Uterus (tissue), 3 donors: ENCODE measurements at regions not wholly inside any gene's neighbourhood (a gene's known extent, or its start where the extent isn't known, plus 50 kb on each side); places are given as distances from the start of the nearest gene placed in this dataset.
"Not testable (repeated sequence)": the region's sequence is repeated elsewhere in the genome, so short reads cannot be mapped to it uniquely, and the experiment has no call there.

ENCODE experiments used
- DNase-seq, 2 donors: peaks; one replicate each; pipeline ENCODE4 v3.0.0-alpha.2; 2019 to 2020
- H3K27ac ChIP-seq, 2 donors: fragments of 200-600 bp; sonication (generic); 1 replicate in 1 of 2; 2 replicates in 1 of 2; pipeline ENCODE4 v1.5.1; 2016 to 2018
- H3K27me3 ChIP-seq, 2 donors: fragments of 200-600 bp; sonication (generic); one replicate each; pipeline ENCODE4 v1.5.1; 2018 to 2019; ENCODE audit warnings: control low read depth in 1 of 2
- H3K36me3 ChIP-seq, 2 donors: fragments of 200-600 bp; sonication (generic); one replicate each; pipeline ENCODE4 v1.5.1; 2019; ENCODE audit warnings: control low read depth in 1 of 2
- H3K4me1 ChIP-seq, 2 donors: fragments of 200-600 bp; sonication (generic); one replicate each; pipeline ENCODE4 v1.5.1; 2018 to 2019; ENCODE audit warnings: control low read depth in 1 of 2
- H3K4me3 ChIP-seq, 2 donors: fragments of 200-600 bp; sonication (generic); 1 replicate in 1 of 2; 2 replicates in 1 of 2; pipeline ENCODE4 v1.5.1; 2018 to 2019; ENCODE audit warnings: mild to moderate bottlenecking in 1 of 2
- H3K9me3 ChIP-seq, 2 donors: fragments of 200-600 bp; sonication (generic); one replicate each; pipeline ENCODE4 v1.5.1; 2019; ENCODE audit warnings: control low read depth in 1 of 2
- POLR2A ChIP-seq, 2 donors: fragments of 450-650 bp; IDR thresholded peaks; one replicate each; pipeline ENCODE4 v1.6.1; 2016; ENCODE audit warnings: antibody characterized with exemption in 2 of 2, mild to moderate bottlenecking in 1 of 2, moderate library complexity in 1 of 2
- intact Hi-C: fragments of 100-400 bp; cut with DNase I; formaldehyde crosslinking; loops from one replicate; pipeline ENCODE4 v1.15.1; 2023; ENCODE audit warnings: low total_unique reads
- TF ChIP-seq, protein P1 (sequence below), 4 experiments: fragments of 200-600 bp in 2 of 4; fragments of 450-650 bp in 2 of 4; sonication (generic) in 2 of 4; IDR thresholded peaks; one replicate each; pipeline ENCODE4 v1.5.1; 2016 to 2019; ENCODE audit warnings: antibody characterized with exemption in 4 of 4, mild to moderate bottlenecking in 2 of 4, moderate library complexity in 1 of 4
- donor health status: DM: yes; HTN: yes; CAD: no.

DNA sequence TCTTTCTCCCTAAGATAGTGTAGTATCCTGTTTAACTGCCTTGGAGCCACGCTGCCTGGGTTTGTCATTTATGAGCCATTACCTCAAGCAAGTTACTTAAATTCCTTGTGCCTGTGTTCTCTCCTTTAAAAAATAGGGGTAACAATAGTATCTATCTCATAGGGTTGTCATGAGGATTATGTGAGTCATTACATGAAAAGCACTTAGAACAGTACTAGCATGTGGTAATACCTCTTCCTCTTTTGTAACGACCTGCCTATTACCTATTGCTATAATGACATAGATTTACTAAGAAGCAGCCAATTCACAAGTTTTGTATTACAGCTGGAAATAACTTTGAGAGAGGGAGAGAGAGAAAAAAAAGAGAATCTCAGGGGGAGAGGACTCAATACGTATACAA is 834.7 kb downstream of the RAPGEF2 start:
- Histone ChIP-seq H3K36me3 (no peaks in the 10 kb centered on the region), H3K4me3 (no peak overlapping the region), H3K27ac (no peak overlapping the region), H3K4me1 (no peaks in the 10 kb centered on the region), H3K9me3 (no peaks in the 10 kb centered on the region), H3K27me3 (no peaks in the 10 kb centered on the region)
- no peak for DNase-seq
- TF ChIP-seq, protein P1, sequence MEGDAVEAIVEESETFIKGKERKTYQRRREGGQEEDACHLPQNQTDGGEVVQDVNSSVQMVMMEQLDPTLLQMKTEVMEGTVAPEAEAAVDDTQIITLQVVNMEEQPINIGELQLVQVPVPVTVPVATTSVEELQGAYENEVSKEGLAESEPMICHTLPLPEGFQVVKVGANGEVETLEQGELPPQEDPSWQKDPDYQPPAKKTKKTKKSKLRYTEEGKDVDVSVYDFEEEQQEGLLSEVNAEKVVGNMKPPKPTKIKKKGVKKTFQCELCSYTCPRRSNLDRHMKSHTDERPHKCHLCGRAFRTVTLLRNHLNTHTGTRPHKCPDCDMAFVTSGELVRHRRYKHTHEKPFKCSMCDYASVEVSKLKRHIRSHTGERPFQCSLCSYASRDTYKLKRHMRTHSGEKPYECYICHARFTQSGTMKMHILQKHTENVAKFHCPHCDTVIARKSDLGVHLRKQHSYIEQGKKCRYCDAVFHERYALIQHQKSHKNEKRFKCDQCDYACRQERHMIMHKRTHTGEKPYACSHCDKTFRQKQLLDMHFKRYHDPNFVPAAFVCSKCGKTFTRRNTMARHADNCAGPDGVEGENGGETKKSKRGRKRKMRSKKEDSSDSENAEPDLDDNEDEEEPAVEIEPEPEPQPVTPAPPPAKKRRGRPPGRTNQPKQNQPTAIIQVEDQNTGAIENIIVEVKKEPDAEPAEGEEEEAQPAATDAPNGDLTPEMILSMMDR (IDR thresholded peaks at IDR 0.05) = no peak
- TF ChIP-seq POLR2A (IDR thresholded peaks at IDR 0.05) = no peak
- intact Hi-C loops = no loop called here

DNA sequence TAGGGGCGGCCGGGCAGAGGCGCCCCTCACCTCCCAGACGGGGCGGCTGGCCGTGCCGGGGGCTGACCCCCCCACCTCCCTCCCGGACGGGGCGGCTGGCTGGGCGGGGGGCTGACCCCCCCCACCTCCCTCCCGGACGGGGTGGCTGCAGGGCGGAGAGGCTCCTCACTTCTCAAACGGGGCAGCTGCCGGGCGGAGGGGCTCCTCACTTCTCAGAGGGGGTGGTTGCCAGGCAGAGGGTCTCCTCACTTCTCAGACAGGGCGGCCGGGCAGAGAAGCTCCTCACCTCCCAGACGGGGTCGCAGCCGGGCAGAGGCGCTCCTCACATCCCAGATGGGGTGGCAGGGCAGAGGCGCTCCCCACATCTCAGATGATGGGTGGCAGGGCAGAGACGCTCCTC is 836.8 kb downstream of the RAPGEF2 start:
- H3K9me3 ChIP-seq, H3K27me3 ChIP-seq, H3K27ac ChIP-seq, H3K4me3 ChIP-seq, intact Hi-C loops, DNase-seq, H3K36me3 ChIP-seq, H3K4me1 ChIP-seq: not testable (repeated sequence)

DNA sequence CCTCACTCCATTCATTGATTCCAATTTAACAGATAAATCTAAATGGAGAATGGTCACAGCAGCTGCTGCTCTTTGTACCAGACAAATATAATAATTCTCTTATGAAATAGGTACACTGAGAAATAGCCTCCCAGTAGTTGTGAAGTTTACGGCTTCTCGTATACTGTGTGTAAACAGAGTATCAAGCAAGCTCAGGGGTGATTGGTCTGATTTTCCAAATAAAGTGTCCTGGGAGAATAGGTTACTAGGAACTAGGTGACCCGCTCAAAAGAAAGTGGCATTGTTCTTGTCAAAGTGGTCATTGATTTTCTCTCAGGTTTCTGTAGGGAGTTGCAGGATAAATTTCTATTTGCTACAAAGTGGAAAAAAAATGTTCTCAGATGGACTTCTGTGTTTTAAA is 838.2 kb downstream of the RAPGEF2 start:
- no peak for DNase-seq
- intact Hi-C loops = no loop called here
- H3K36me3 ChIP-seq = no peaks in the 10 kb centered on the region
- H3K27me3 ChIP-seq = no peaks in the 10 kb centered on the region
- H3K4me3 ChIP-seq = no peak overlapping the region
- no peak for TF ChIP-seq POLR2A (IDR thresholded peaks at IDR 0.05)
- TF ChIP-seq, protein P1 (IDR thresholded peaks at IDR 0.05) = no peak
- no peak overlapping the region for H3K27ac ChIP-seq
- H3K9me3 ChIP-seq = no peaks in the 10 kb centered on the region
- H3K4me1 ChIP-seq = no peaks in the 10 kb centered on the region

DNA sequence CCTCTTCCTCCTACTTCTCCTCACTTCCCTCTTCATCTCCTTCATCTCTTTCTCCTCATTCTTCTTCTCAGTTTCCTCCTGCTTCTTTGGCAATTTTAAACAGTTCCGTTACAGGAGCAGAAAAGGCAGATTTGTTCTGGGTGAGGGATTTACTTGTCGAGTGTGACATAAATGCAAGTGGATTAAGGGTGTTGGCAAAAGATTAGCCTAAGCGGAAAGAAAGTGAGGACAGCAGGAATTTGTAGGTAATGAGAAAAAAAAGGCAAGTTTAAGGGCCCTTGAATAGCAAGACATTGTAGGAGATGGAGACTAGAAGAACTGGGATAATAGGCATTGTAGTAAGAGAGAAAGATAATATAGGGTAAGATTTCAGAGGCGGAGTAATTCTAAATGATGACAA is 841.6 kb downstream of the RAPGEF2 start:
- H3K27me3 ChIP-seq = no peaks in the 10 kb centered on the region
- H3K9me3 ChIP-seq = no peaks in the 10 kb centered on the region
- intact Hi-C loops = no loop called here
- TF ChIP-seq, protein P1 (IDR thresholded peaks at IDR 0.05) = no peak
- no peak for TF ChIP-seq POLR2A (IDR thresholded peaks at IDR 0.05)
- no peak overlapping the region for H3K27ac ChIP-seq
- H3K4me3 ChIP-seq = no peak overlapping the region
- H3K4me1 ChIP-seq = no peaks in the 10 kb centered on the region
- H3K36me3 ChIP-seq = no peaks in the 10 kb centered on the region
- no peak for DNase-seq

DNA sequence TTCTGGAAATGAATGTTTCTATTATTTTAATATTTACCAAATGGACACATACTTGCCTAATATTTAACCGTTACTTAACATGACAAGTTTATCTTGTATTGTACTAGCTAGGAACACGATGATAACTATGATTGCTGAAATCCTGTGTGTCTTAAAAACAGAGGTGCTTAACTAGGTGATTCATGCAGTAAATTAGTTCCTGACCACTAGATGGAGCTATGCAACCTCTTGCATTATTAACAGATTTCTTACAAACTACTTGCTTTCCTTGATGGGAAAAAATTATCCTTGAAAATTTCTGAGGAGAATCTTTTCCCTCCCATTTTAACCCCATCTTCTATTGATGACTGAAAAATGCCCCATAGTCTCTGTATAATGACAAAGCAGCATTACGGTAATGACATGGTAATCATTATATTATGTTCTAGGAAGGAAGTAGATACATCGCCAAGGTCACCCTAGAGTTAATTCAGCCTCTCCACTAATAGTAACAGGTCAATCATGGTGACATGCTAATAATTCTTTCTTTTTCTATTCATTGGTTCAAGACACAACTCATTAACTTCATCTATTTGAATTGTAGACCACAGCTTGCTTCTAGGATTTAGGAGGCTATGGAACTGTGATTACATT is 844.2 kb downstream of the RAPGEF2 start:
- no peaks in the 10 kb centered on the region for H3K4me1 ChIP-seq
- no peaks in the 10 kb centered on the region for H3K36me3 ChIP-seq
- no peaks in the 10 kb centered on the region for H3K9me3 ChIP-seq
- no peaks in the 10 kb centered on the region for H3K27me3 ChIP-seq
- no peak for TF ChIP-seq POLR2A (IDR thresholded peaks at IDR 0.05)
- TF ChIP-seq, protein P1 (IDR thresholded peaks at IDR 0.05) = no peak
- H3K27ac ChIP-seq = no peak overlapping the region
- no peak overlapping the region for H3K4me3 ChIP-seq
- no peak for DNase-seq
- intact Hi-C loops = no loop called here

DNA sequence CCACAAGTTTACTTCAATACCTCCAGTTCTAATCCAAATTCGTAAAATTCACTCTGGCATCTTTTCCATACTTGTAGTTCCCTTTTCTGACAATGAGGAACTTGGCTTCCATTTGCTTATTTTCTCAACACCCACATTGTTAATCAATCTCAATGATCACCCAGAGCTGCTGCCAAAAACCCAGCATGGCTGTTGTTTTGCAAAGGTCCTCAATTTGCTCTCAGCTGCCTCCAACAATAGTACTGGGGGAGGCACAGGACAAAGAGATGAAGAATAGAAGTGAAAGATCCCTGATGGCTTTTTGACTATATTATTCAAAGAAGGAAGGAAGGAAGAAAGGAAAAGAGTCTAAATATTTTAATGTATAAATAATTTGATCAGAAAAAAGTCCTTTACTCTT is 847.8 kb downstream of the RAPGEF2 start:
- no peak overlapping the region for H3K4me3 ChIP-seq
- TF ChIP-seq POLR2A (IDR thresholded peaks at IDR 0.05) = no peak
- TF ChIP-seq, protein P1 (IDR thresholded peaks at IDR 0.05) = no peak
- no peak for DNase-seq
- intact Hi-C loops = no loop called here
- no peaks in the 10 kb centered on the region for H3K36me3 ChIP-seq
- no peaks in the 10 kb centered on the region for H3K4me1 ChIP-seq
- H3K27me3 ChIP-seq = no peaks in the 10 kb centered on the region
- no peaks in the 10 kb centered on the region for H3K9me3 ChIP-seq
- no peak overlapping the region for H3K27ac ChIP-seq
